Astrocyte (in vitro differentiated cells and primary cell): ENCODE measurements at regions not wholly inside any gene's neighbourhood (a gene's known extent, or its start where the extent isn't known, plus 50 kb on each side); places are given as distances from the start of the nearest gene placed in this dataset.

Source experiments
- EZH2 ChIP-seq: IDR thresholded peaks from 2 replicates; pipeline ENCODE4 v1.6.1; 2012; ENCODE audit warnings: mild to moderate bottlenecking, low read length, inconsistent platforms; ENCODE audit not compliant: insufficient read depth
- TF ChIP-seq, protein P1 (sequence below): IDR thresholded peaks from 2 replicates; pipeline ENCODE4 v1.5.1; 2011; ENCODE audit warnings: low read depth, mild to moderate bottlenecking, inconsistent platforms, low read length, moderate library complexity; ENCODE audit not compliant: insufficient read depth

DNA sequence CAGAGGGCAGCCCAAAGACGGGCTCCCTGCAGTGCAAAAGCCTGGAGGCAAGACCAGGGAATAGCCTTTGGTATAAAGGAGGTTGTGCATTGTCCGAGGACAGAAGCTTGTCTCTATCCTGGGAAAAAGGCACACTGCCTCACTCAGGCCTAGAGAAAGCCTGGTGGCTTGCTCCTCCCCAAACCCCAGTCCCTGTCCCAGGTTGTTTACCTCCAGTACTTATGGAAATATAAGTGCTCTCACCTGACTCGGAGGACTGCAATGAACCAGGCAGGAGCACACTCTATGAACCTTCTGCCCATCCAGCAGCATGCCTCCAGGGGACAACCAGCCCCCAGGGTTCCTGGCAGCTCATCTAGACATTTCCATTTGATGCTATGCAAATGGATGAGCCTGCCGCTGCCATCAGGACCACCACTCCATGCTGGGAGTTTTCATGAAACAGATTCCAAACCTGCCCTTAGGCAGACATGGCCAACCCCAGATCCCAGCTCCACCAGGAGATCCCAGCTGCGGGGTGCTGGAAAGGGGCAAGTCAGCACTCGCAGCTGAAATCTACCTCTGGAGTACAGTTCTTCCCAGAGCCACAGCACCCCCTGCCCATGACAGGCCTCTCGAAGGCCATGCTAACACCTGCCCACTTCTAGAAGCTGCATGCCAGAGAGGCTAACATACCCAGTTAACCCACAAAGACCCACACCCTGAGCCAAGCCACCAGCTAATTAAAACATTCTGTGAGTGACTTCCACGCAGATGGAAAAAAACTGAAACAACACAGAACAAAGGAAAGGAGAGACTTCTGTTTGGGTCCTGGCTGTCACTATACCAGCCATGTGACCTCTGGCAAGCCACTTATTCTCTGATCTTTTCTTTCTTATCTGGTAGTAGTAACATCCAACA, 101.7 kb downstream of the TTC32 start:
- TF ChIP-seq EZH2 = no peak
- TF ChIP-seq, protein P1, sequence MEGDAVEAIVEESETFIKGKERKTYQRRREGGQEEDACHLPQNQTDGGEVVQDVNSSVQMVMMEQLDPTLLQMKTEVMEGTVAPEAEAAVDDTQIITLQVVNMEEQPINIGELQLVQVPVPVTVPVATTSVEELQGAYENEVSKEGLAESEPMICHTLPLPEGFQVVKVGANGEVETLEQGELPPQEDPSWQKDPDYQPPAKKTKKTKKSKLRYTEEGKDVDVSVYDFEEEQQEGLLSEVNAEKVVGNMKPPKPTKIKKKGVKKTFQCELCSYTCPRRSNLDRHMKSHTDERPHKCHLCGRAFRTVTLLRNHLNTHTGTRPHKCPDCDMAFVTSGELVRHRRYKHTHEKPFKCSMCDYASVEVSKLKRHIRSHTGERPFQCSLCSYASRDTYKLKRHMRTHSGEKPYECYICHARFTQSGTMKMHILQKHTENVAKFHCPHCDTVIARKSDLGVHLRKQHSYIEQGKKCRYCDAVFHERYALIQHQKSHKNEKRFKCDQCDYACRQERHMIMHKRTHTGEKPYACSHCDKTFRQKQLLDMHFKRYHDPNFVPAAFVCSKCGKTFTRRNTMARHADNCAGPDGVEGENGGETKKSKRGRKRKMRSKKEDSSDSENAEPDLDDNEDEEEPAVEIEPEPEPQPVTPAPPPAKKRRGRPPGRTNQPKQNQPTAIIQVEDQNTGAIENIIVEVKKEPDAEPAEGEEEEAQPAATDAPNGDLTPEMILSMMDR = no peak
